GM23338 (cell line): ENCODE measurements at regions not wholly inside any gene's neighbourhood (a gene's known extent, or its start where the extent isn't known, plus 50 kb on each side); places are given as distances from the start of the nearest gene placed in this dataset.

Source experiments
- JUNB ChIP-seq: IDR thresholded peaks from one replicate; pipeline ENCODE4 v1.6.1; 2016; ENCODE audit warnings: antibody characterized with exemption; ENCODE audit not compliant: unreplicated experiment
- NANOG ChIP-seq: IDR thresholded peaks from 2 replicates; pipeline ENCODE4 v1.6.1; 2016; ENCODE audit warnings: antibody characterized with exemption, borderline replicate concordance
- POLR2AphosphoS5 ChIP-seq: IDR thresholded peaks from 2 replicates; pipeline ENCODE4 v1.6.1; 2016; ENCODE audit warnings: antibody characterized with exemption, low read depth
- TF ChIP-seq, protein P1 (sequence below), 2 experiments: fragments of 200-600 bp in 1 of 2; sonication (generic) in 1 of 2; conservative IDR thresholded peaks; 2 replicates each; pipeline versions ENCODE4 v1.5.1 to v1.6.1; 2016 to 2017; ENCODE audit warnings: antibody characterized with exemption in 2 of 2, low read depth in 2 of 2, mild to moderate bottlenecking in 2 of 2, moderate library complexity in 1 of 2

DNA sequence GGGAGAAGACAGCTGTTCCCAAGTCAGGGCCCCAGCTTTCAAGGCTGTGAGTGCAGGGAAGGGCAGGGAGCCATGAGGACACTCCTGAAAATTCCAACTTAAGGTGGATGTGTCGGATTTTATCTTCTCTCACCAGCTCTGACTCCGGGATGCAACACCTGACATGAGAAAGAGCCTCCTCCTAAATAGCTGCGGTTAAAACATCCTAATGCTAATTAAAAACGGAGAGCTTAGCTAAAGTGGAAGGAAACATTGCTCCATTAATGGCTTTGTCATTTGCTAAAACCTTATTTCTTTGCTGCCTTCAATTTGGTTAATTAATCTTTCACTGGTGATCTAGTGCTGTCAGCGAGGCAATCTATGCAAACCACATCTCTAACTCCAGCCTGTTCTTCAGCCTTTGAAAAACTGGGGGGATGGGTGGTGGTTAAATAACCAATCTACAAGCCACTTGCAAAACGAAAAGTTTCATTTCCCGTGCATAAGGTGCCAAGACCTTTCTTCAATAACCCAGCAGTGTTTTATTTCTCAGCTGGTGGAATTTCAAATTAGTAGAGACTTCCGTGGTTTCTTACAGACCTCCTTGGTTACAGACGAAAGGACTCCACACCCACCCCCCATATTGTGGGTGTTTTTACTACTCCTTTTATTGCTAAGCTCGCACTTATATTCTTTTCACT lies 379.6 kb downstream of the MLLT3 start:
- TF ChIP-seq, protein P1, sequence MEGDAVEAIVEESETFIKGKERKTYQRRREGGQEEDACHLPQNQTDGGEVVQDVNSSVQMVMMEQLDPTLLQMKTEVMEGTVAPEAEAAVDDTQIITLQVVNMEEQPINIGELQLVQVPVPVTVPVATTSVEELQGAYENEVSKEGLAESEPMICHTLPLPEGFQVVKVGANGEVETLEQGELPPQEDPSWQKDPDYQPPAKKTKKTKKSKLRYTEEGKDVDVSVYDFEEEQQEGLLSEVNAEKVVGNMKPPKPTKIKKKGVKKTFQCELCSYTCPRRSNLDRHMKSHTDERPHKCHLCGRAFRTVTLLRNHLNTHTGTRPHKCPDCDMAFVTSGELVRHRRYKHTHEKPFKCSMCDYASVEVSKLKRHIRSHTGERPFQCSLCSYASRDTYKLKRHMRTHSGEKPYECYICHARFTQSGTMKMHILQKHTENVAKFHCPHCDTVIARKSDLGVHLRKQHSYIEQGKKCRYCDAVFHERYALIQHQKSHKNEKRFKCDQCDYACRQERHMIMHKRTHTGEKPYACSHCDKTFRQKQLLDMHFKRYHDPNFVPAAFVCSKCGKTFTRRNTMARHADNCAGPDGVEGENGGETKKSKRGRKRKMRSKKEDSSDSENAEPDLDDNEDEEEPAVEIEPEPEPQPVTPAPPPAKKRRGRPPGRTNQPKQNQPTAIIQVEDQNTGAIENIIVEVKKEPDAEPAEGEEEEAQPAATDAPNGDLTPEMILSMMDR (conservative IDR thresholded peaks at IDR 0.05; ENCODE audit: low read depth in 2 of 2) = no peak
- no peak for TF ChIP-seq POLR2AphosphoS5
- TF ChIP-seq NANOG = no peak
- TF ChIP-seq JUNB = no peak
